ENCODE measurements at regions not wholly inside any gene's neighbourhood (a gene's known extent, or its start where the extent isn't known, plus 50 kb on each side); places are given as distances from the start of the nearest gene placed in this dataset.

GRCh38 chr16:86229283-86229682 is 281.0 kb upstream of the FOXF1 start:
- no peak for TF ChIP-seq CTCF (conservative IDR thresholded peaks at IDR 0.05; ENCODE audit: low read depth, low read length)
- no peak for TF ChIP-seq EZH2phosphoT487 (IDR thresholded peaks at IDR 0.05; ENCODE audit: borderline replicate concordance, low read length)
- no peak for TF ChIP-seq EZH2 (IDR thresholded peaks at IDR 0.05; ENCODE audit: low read length, unreplicated experiment)

Data from PC-3 (cell line).